GM12875 (cell line): ENCODE measurements at regions not wholly inside any gene's neighbourhood (a gene's known extent, or its start where the extent isn't known, plus 50 kb on each side); places are given as distances from the start of the nearest gene placed in this dataset.

Experiments
- H3K4me3 ChIP-seq: one replicate; pipeline ENCODE4 v1.5.1; 2011; ENCODE audit warnings: low read depth, low read length, control low read depth
- CTCF ChIP-seq: IDR thresholded peaks from 2 replicates; pipeline ENCODE4 v1.5.1; 2011; ENCODE audit warnings: low read depth, mild to moderate bottlenecking, control low read depth, inconsistent platforms, low read length, moderate library complexity, borderline replicate concordance; ENCODE audit not compliant: insufficient read depth

GRCh38 chr13:99436686-99437416 lies 64.4 kb upstream of the TM9SF2 start:
- TF ChIP-seq CTCF, result peak; percentile 98
- no peak overlapping the region for H3K4me3 ChIP-seq

DNA sequence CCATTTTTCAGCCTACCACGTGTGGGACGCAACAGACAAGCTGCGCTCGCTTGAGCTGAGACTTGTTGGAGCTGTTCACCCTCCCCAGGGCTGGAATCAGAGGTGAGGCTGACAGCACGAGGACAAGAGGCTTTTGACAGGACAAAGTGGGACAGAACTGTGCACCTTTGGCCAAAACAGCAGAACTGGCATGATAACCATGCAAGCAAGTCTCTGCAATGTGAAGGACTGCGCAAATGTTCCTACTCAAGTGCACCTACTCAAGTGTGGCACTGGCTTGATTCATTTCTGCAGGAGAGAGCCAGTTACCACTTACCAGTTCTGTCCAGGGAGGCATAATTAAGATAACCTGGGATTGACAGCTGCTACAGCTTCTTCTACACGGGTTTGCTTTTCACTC lies 62.2 kb upstream of the TM9SF2 start:
- no peak for TF ChIP-seq CTCF
- H3K4me3 ChIP-seq, result no peak overlapping the region

DNA sequence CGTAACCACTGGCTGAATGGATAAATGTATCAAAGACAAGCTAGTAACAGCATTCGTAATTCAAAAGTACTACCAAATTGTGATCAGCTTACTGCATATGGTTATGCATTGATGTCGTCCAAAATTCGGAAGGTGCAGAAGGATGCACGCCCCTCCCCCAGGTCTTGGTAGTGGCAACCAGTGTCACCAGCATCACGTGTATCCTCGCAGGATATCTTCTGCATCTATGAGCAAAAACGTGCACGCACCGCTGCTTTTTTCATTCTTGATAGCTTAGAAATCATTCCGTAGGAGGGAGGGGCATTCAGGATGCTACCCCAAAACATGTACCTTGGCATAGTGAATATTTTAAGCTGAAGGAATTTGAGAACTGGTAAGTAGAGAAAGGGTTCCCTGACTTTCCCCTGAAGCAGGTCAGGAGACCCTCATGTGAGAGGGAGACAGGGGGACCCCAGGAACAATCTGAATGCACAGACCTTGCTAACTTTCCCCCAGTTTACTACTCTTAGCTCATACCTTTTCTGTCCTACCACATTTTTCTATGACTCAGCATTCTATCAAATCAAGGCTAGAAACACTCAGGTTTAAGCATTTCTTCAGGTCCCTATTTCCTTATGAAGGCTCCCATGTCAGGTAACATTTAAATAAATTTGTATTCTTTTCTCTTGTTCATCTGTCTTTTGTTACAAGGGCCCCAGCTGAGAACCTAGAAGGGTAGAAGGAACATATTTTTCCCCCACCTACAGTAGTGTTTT lies 61.2 kb upstream of the TM9SF2 start:
- TF ChIP-seq CTCF, result no peak
- H3K4me3 ChIP-seq, result no peak overlapping the region

GRCh38 chr13:99442273-99442895 lies 58.9 kb upstream of the TM9SF2 start:
- peak; percentile 73; the same call in 1 of the 2 replicates for TF ChIP-seq CTCF
- H3K4me3 ChIP-seq, result no peak overlapping the region

GRCh38 chr13:99446242-99446641 lies 55.0 kb upstream of the TM9SF2 start:
- no peak overlapping the region for H3K4me3 ChIP-seq
- TF ChIP-seq CTCF, result no peak

DNA sequence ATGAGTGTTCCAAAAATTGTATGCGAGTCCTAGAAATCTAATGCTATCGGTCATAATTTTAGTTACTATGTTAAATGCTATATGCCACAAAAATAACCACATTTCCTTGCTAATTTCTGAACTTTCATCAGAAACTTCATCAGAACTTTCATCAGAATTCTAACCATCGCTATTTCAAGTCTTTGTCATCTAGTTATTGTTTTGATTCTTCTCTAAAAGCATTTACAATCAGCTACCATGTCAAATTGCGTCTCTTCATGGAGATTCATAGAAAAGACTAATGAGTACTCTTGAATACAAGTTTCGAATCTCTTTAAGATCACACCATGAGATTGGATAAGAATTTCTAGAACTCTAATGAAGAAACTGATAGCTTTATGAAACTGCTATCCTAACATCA lies 52.7 kb upstream of the TM9SF2 start:
- no peak overlapping the region for H3K4me3 ChIP-seq
- TF ChIP-seq CTCF, result no peak
